ENCODE measurements at regions not wholly inside any gene's neighbourhood (a gene's known extent, or its start where the extent isn't known, plus 50 kb on each side); places are given as distances from the start of the nearest gene placed in this dataset.

GRCh38 chr10:35743851-35744250, 101.8 kb upstream of the FZD8 start:
- TF ChIP-seq POLR2A (IDR thresholded peaks at IDR 0.05; ENCODE audit: extremely low read depth, insufficient read length) (no peak), MYC (IDR thresholded peaks at IDR 0.05; ENCODE audit: low read depth, low read length) (no peak), CTCF (IDR thresholded peaks at IDR 0.05; ENCODE audit: low read depth, low read length) (no peak), MAX (IDR thresholded peaks at IDR 0.05; ENCODE audit: low read depth, low read length) (no peak)
- H3K4me3 ChIP-seq (ENCODE audit: low read depth, low read length) = no peak overlapping the region
- DNase-seq (ENCODE audit: low read depth) = no peak

GRCh38 chr10:35743351-35743750, 101.3 kb upstream of the FZD8 start:
- no peak for DNase-seq (ENCODE audit: low read depth)
- H3K4me3 ChIP-seq (ENCODE audit: low read depth, low read length) = no peak overlapping the region
- no peak for TF ChIP-seq CTCF (IDR thresholded peaks at IDR 0.05; ENCODE audit: low read depth, low read length)

GRCh38 chr10:35739998-35740397, 97.9 kb upstream of the FZD8 start:
- DNase-seq (ENCODE audit: low read depth) = no peak
- TF ChIP-seq MAX (IDR thresholded peaks at IDR 0.05; ENCODE audit: low read depth, low read length) = no peak
- no peak for TF ChIP-seq CTCF (IDR thresholded peaks at IDR 0.05; ENCODE audit: low read depth, low read length)
- TF ChIP-seq MYC (IDR thresholded peaks at IDR 0.05; ENCODE audit: low read depth, low read length) = no peak
- TF ChIP-seq POLR2A (IDR thresholded peaks at IDR 0.05; ENCODE audit: extremely low read depth, insufficient read length) = no peak
- no peak overlapping the region for H3K4me3 ChIP-seq (ENCODE audit: low read depth, low read length)

GRCh38 chr10:35735412-35735811, 93.3 kb upstream of the FZD8 start:
- H3K4me3 ChIP-seq (ENCODE audit: low read depth, low read length) = no peak overlapping the region
- no peak for DNase-seq (ENCODE audit: low read depth)
- TF ChIP-seq MAX (IDR thresholded peaks at IDR 0.05; ENCODE audit: low read depth, low read length) (no peak), POLR2A (IDR thresholded peaks at IDR 0.05; ENCODE audit: extremely low read depth, insufficient read length) (no peak), CTCF (IDR thresholded peaks at IDR 0.05; ENCODE audit: low read depth, low read length) (no peak), MYC (IDR thresholded peaks at IDR 0.05; ENCODE audit: low read depth, low read length) (no peak)

- TF ChIP-seq POLR2A (IDR thresholded peaks at IDR 0.05; ENCODE audit: extremely low read depth, insufficient read length) = no peak
- TF ChIP-seq CTCF (IDR thresholded peaks at IDR 0.05; ENCODE audit: low read depth, low read length) = no peak
- TF ChIP-seq MYC (IDR thresholded peaks at IDR 0.05; ENCODE audit: low read depth, low read length) = no peak
- no peak for TF ChIP-seq MAX (IDR thresholded peaks at IDR 0.05; ENCODE audit: low read depth, low read length)
- DNase-seq (ENCODE audit: low read depth) = no peak
- H3K4me3 ChIP-seq (ENCODE audit: low read depth, low read length) = no peak overlapping the region
Measured at GRCh38 chr10:35731828-35732227, 89.7 kb upstream of the FZD8 start.

GRCh38 chr10:35728341-35728740, 86.2 kb upstream of the FZD8 start:
- H3K4me3 ChIP-seq (ENCODE audit: low read depth, low read length) = no peak overlapping the region
- TF ChIP-seq MYC (IDR thresholded peaks at IDR 0.05; ENCODE audit: low read depth, low read length) (no peak), CTCF (IDR thresholded peaks at IDR 0.05; ENCODE audit: low read depth, low read length) (no peak), MAX (IDR thresholded peaks at IDR 0.05; ENCODE audit: low read depth, low read length) (no peak), POLR2A (IDR thresholded peaks at IDR 0.05; ENCODE audit: extremely low read depth, insufficient read length) (no peak)
- DNase-seq (ENCODE audit: low read depth) = no peak
